GM21526 (cell line): ENCODE measurements at regions not wholly inside any gene's neighbourhood (a gene's known extent, or its start where the extent isn't known, plus 50 kb on each side); places are given as distances from the start of the nearest gene placed in this dataset.
"Not testable (repeated sequence)": the region's sequence is repeated elsewhere in the genome, so short reads cannot be mapped to it uniquely, and the experiment has no call there.

Experiments used
- ATAC-seq: cut with Tn5 transposase; IDR thresholded peaks from one replicate; pipeline ENCODE4 v1.9.1; 2021; ENCODE audit warnings: moderate library complexity; ENCODE audit not compliant: unreplicated experiment, low FRiP score

DNA sequence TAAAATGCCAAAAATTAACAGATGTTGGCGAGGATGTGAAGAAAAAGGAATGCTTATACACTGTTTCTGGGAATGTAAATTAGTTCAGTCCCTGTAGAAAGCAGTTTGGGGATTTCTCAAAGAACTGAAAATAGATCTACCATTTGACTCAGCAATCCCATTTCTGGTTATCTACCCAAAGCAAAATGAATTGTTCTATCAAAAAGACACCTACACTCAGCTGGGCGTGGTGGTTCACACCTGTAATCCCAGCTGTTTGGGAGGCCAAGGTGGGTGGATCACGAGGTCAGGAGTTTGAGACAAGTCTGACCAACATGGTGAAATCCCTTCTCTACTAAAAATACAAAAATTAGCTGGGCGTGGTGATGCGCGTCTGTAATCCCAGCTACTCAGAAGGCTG lies 279.3 kb upstream of the PDE3A start:
- no peak for ATAC-seq

DNA sequence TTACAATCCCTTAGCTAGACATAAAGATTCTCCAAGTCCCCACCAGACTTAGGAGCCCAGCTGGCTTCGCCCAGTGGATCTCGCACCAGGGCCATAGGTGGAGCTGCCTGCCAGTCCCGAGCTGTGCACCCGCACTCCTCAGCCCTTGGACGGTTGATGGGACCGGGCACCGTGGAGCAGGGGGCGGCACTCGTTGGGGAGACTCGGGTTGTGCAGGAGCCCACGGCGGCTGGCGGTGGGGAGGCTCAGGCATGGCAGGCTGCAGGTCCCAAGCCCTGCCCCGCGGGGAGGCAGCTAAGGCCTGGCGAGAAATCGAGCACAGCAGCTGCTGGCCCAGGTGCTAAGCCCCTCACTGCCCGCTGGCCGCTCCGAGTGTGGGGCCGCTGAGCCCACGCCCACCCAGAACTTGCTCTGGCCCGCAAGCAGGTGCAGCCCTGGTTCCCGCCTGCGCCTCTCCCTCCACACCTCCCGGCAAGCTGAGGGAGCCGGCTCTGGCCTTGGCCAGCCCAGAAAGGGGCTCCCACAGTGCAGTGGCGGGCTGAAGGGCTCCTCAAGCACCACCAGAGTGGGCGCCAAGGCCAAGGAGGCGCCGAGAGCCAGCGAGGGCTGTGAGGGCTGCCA lies 275.0 kb upstream of the PDE3A start:
- ATAC-seq: not testable (repeated sequence)

DNA sequence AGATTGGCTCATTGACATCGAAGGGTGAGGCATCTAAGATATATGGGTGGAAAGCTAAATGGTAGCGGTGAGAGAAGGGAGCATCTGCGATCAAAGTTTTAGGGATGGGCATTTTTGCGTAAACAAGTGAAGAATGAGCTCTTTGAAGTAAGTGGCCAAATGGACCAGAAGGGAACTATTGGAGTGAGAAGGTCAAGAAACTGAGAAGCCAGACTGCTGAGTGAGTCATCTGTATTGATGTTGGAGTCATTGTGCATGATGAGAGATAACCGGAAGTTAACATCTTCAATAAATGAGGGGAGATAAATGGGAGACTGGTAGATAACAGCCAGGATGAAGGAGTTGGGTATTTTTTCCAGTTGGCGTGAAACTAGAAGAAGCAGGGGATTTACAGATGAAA lies 271.9 kb upstream of the PDE3A start:
- no peak for ATAC-seq

DNA sequence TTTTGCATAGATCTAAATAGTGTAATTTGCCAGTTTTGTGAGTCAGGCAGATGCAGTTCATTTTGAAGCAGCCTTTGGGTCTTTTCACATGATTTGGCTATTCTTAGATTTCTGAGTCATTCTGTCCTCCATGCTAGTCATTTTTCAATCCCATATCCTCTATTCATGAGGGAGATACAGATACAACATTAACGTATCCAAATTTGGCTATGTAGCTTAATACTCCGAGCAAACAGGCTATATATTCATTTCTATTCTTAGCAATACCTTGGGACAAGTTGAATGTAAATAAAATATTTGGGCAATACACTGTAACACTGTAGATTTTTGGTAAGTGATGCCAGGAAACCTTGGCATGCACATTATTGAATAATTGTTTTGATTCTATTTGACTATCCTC lies 270.7 kb upstream of the PDE3A start:
- ATAC-seq: no peak

DNA sequence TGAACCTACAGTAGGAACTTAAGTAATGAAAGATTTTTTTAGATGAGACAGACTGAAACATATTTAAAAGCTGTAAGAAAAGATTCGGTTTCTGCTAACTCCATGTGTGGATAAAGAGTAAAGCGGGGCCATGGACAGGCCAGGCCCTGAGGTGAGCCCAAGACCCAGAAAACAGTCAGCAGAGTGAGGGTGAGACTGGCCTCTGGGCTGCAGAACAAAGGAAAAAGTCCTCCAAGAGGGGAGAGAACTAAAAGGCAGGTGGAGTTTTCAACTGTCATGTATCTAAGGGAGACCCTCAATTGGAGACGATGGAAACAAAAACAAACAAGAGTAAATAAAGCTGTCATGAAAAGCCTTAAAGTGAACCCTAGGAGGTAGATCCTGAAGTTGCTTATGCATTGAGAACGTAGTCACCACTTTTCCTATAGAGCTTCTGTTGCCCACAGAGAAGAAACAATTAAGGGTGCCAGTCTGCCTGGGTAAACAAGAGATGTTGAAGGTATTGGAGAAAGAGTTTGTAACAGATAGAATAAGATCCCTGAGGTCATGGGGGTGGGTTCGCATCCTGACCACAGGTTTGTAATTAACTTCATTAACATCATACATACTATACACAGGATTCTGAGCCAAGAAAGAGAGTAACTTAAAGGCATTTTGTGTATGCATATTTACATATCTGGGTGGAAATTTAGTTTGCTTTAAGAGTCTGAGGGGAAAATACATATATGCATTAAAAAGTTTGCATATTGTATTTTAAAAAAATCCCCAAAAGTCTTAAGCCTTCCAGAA lies 268.7 kb upstream of the PDE3A start:
- ATAC-seq: no peak

DNA sequence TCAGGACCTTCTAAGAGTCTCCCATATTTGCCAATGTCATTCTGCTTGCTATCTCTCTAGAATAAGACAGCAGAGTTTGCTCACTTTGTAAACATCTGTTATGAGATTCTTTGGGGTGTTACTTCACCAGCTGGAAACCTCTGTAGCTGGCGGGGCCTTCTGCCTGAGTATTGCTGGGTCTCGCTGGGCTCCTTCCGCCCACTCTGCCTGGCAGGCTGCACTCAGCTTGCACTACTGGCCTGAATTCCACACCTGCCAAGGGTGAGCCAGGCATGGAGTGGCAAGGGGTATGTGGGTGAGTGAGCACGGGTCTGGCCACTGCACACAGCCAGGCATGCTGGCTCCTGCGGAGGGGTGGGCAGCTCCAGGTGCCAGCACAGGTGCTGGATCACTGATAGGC lies 267.3 kb upstream of the PDE3A start:
- ATAC-seq: no peak

DNA sequence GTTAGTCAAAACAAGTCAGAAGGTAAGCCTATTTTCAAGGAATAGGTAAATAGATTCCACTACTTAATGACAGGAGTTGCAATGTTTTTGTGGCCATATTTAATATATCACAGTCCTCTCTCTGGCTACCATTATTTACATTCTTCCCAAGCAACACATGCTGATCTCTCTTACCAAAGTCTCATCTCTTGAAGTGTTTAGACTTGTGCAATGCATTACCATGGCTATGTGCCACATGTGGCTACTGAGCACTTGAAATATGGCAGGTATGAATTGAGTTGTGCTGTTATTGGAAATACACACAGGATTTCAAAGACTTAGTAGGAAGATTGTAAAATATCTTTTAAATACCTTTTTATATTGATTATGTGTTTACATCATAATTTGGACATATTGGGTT lies 262.4 kb upstream of the PDE3A start:
- ATAC-seq: no peak

DNA sequence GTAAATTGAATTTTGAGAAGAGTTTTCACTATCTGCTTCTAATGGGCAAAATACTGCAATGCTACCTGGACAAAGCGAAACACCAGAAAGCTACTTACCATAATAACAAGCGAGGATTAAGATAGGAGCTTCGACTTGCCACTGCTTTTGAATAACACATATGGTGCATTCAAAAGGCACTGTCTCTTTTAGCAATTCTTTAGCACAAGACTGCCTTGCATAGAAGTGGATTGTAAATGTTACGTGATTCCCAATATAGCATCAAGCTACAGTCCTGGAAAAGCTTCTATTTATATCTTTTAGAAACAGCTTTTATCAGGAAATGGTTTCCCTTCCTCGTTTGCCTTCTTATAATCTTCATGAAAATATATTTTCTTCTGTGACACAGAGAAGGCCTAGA lies 258.7 kb upstream of the PDE3A start:
- no peak for ATAC-seq

DNA sequence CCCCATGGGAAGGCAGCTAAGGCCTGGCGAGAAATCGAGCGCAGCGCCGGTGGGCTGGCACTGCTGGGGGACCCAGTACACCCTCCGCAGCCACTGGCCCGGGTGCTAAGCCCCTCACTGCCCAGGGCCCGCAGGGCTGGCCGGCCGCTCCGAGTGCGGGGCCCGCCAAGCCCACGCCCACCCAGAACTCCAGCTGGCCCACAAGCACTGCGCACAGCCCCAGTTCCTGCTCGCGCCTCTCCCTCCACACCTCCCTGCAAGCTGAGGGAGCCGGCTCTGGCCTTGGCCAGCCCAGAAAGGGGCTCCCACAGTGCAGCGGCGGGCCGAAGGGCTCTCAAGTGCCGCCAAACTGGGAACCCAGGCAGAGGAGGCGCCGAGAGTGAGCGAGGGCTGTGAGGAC lies 253.0 kb upstream of the PDE3A start:
- not testable (repeated sequence) for ATAC-seq

DNA sequence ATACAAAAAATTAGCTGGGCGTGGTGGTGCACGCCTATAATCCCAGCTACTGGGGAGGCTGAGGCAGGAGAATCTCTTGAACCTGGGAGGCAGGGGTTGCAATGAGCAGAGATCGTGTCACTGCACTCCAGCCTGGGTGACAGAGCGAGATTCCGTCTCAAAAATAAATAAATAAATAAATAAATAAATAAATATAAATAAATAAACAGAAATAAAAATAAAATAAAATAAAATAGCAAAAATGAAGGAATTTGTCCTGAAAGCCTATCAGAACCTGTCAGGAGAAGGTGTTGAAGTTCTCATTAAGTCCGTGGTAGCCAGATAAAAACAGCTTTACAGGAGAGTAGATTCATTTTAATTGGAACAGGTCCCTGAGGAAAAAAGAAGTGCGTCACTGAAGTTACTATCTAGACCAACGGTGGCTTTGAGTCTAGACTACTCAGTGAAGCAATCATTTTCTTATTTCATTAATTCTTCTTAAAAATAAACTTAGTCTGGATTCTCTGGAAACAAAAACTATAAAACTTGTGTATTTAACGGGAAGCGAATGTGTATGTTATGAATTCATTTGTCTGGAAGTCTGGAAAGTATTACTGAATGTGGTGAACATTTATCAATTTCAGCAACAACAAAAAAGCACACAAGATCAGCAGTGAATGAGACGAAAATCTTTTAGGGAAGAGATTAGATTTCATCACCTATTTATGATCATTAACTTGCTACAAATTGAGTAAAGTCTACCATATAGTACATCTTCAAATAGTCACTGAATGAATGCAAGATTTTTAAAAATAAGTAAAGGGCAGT lies 248.5 kb upstream of the PDE3A start:
- no peak for ATAC-seq

DNA sequence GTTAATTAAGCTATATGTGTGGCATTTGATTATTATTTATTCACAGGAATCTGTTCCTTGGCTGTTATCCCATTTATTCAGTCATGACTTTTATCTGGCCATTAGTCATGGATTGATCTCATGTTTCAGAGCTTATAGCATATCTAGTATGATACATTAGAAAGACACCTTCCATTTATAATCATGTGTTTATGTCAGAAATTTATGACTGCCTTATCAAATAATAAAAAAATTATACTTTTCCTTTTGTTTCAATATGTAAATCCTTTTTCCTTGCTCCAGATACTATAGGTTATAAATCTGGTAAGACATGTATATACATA lies 248.0 kb upstream of the PDE3A start:
- ATAC-seq: no peak

DNA sequence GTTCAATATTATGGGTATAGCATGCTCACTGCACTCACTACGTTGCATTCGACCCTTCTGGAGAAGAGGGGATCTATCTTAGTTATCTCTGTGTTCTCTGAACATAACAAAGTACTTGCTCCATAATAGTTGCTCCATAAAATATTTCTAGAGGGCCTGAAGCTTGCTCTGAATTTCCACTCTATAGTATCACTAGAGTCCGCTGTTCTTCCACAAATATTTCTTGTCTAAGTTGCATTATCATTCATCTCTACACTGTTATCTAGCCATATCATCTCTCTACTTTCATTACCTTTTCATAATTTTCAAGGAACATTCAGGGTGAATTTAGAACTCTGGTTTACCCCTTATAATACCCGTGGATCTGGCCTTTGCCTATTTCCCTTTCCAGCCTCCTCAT lies 246.1 kb upstream of the PDE3A start:
- ATAC-seq: no peak

DNA sequence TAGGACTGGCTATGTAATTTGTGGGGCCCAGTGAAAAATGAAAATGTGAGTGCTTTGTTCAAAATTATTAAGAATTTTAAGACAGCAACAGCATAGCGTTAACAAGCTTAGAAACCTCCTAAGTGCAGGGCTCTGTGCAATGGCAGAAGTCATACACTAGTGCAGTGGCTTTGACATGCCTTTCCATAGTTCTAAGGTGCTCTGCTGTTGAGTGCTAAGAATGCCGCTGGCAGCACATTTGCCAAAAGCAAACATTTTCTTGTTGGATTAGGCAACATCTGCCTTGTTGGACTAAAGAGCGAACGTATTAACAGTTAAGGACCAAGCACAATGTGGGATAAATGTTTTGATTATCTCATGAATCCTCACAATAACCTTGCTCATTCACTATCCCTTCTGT lies 244.9 kb upstream of the PDE3A start:
- ATAC-seq: no peak

DNA sequence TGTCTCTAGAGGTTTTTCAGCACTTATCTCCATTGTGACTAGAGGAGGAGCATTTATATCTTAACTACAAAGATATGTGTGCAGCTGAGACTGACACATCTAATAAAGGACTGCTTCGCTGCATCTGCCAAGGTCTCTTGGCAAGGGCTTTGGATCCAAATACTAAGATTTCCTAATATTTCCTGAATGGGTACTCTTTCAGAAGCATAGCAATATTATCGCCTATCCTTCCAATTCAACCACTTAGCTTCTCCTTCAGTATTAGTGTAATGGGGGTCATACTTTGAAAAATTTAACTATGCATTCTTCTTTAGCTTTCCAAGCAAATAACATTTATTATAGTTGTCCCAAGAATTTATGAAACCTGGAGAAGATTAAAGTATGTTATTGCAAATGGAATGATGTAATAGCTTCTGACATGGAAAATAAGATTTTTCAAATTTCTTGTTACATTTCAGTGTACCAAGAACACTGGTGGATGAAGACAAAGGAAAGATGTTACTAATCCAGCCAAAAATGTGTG lies 243.0 kb upstream of the PDE3A start:
- ATAC-seq: no peak

DNA sequence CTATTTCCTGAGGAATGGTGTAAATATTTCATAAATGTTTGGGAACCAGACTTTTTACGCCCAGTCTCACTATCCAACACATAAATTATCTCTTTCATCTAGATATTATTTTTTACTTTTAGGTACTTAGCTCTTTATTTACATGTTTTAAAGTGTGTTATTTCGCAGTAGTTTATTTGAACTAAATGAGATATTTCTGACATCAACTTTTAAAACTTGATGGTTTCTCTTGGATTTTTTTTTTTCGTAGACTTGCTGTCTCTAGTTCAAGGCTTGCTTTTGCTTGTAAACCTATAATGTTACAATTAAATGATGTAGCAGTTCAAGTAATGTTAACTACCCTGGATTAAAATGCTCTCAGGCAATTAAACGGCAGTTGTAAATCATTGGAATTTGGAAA lies 241.7 kb upstream of the PDE3A start:
- ATAC-seq: no peak

DNA sequence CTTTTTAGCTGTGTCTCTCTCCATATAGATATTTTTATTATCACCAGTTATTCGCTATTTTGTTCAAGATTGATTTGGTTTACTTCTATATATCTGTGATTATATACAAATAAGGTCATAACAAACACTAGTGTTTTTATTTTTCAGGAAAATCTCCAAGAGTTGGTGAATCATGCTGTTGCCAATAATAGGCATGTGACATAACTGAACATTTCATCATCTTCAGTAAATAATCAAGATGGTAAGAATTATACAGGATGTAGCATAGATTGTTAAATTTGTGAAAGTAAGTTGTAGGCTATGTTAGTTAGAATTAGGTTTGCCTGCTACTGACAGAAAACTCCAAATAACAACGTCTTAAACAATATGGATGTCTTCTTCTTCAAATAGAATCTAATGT lies 240.9 kb upstream of the PDE3A start:
- ATAC-seq: no peak

DNA sequence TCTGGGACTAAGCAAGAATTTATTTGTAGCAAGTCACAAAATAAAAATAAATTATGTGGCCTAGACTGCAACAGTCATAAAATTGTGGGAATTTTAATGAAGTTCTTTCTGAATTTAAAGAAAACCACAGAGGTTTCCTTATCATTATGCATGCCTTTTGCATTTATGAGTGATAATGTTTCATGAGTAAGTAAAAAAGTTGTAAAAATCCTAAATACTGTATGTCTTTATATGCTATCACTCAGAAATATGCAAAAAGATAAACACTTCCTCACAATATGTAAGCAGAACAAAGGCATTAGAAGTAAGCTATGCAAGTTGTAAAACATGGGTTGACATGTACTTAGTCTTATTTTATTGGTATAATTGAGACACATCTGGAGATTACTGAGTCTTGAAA lies 239.4 kb upstream of the PDE3A start:
- no peak for ATAC-seq

DNA sequence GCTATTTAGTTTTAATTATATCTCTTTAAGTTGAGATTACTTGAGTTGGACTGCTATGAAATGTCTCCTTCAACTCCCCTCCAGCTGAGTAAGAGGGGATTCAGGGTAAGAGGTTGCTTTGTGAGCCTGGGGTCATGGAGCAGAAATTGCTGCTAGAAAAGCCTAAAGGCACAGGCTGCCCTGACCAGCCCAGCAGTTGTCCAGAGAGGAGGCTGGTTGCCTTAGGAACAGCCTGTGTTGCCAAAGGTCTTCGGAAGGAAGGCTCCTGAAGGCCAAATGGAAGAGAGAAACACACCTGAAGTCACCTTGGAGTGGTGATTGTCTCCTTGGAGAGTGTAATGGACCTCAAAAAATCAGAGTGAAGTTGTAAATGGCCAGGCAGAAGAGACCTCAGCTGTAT lies 235.5 kb upstream of the PDE3A start:
- ATAC-seq: no peak

DNA sequence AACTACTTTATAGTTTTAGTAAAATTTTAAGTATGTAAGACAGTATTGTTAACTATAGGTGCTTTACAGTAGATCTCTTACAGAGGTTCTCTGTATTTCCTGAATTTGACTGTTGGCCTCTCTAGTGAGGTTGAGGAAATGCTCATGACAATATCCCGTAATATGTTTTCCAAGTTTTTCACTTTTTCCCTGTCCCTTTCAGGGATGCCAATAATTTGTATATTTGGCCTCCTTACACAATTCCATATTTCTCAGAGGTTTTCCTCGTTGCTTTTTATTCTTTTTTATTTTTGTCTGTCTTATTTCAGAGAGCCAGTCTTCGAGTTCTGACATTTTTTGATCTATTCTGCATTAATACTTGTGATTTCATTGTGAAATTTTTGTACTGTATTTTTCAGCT lies 233.7 kb upstream of the PDE3A start:
- ATAC-seq: no peak

DNA sequence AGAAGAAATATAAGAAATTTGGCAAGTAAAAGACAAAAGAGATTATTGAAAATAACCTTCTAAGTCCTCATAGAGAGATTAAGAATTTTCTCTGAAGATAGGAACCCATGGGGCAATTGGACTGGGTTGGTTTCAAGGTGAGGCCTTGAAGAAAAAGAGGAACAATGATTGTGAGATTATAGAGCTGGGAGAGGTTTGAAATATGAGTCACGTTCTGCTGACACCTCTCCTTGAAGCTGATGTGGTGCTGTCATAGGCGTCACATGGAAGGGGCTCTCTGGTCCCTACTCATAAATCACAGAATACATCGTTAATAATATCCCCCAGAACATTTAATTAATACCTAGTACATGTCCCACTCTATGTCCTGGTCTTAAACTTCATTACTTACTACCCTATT lies 227.6 kb upstream of the PDE3A start:
- ATAC-seq: no peak

DNA sequence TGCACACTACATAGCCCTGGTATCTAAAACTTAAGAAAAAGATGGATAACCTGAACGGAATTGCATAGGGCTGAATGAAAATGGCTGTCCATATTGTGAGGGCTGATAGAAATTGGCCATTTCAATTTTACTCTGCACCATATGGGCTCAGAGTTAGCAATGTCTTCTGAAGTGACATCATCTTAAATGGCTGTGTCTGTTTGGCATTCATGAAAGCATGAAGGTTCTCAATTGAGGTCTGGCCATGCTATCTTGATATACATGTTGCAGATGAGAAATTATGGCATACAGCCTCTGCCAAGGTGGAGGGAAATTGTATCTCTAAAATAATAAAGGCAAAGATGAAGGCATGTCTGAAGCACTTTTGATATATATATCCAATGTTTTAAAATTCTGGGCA lies 226.0 kb upstream of the PDE3A start:
- ATAC-seq: no peak

DNA sequence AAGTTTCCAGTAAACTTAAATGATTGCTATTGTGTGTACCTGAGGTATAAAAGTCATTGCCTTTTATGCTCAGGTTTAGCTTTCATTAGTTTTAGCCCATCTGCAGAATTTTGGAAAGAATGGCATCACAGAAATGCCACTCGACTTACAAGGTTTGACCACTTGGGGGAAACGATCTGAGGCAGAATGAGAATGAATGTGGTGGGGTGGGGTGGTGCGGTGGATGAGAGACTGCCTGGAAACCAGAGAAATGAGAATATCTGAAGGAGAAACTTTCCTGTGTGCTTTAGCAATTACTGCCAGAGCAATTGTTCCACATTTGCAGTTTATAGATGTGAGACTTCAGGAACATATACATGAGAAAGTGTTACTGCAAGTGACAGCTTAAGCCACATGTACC lies 225.4 kb upstream of the PDE3A start:
- no peak for ATAC-seq
